GM04504 (cell line): ENCODE measurements at regions not wholly inside any gene's neighbourhood (a gene's known extent, or its start where the extent isn't known, plus 50 kb on each side); places are given as distances from the start of the nearest gene placed in this dataset.
"Not testable (repeated sequence)": the region's sequence is repeated elsewhere in the genome, so short reads cannot be mapped to it uniquely, and the experiment has no call there.

Experiments
- DNase-seq: peaks from one replicate; pipeline ENCODE4 v3.0.0-alpha.2; 2012; ENCODE audit warnings: low read depth

DNA sequence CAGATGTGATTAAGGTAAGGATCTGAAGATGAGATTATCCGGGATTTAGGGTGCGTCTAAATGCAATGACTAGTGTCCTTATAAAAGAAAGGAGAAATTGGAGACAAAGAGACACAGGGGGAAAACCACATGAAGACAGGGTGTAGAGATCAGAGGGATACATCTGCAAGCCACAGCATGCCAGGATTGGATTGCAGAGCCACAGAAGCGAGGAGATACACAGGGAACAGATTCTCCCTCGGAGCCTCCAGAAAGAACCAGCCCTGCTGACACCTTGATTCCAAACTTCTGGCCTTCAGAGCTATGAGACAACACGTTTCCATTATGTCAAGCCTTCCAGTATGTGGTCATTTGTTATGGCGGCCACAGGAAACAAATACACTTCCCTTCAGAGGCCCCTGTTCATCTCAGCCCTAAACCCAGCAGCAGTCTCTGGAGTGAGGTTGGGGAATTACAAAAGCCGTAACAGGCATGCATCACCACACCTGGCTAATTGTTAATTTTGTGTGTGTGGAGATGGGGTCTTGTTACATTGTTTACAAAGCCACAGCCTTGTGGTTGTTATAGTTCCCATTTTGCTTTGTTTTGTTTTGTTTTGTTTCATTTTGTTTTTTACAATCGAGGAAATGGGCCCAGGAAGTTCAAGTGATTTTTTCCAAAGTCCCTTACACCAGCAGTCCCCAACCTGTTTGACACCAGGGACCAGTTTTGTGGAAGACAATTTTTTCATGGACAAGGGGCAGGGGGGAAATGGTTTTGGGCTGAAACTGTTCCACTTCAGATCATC lies 51.6 kb upstream of the LYRM9 start:
- DNase-seq, result no peak

DNA sequence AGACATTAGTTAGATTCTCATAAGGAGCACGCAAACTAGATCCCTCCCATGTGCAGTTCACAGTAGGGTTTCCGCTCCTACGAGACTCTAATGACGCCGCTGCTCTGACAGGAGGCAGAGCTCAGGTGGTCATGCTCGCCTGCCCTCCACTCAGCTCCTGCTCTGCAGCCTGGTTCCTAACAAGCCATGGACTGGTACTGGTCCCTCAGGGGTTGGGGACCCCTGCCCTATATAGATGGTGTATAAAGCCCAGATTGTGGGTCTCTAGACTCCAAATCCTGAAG lies 52.1 kb upstream of the LYRM9 start:
- DNase-seq, result no peak

DNA sequence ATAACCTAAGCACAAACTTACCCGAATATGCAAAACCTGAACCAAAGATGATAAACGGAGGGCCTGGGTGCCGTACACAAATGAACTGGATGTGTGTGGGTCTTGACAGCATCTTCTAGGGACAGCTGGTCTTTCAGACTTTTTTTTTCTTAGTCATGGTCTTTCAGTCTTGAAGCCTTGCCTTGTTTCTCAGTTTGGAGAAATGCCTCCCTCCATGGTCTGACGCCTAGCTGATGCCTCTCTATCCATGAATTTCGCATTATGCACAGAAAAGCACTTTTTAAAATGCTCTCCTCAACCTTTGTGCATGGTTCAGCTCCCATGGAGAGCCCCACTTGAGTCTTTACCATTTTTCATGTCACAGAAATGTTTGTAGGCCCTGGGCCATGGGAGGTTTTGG lies 52.8 kb upstream of the LYRM9 start:
- no peak for DNase-seq

DNA sequence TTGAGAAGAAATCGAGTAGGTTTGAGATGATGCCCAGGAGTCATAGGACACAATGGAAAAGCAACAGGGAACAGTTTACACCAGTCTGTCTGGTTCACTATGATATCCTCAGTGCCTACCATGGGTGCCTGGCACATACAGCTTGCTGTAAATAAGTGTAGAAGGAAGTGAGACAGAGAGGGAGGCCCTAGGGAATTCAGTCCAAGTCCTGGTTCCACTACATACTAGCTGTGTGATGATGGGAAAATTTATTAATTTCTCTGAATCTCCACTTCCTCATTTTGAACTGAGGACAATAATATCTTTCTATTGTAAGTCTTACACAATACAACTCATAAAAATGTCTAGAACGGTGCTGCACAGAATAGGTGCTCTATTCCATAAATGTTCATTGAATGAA lies 53.3 kb upstream of the LYRM9 start:
- DNase-seq, result no peak

DNA sequence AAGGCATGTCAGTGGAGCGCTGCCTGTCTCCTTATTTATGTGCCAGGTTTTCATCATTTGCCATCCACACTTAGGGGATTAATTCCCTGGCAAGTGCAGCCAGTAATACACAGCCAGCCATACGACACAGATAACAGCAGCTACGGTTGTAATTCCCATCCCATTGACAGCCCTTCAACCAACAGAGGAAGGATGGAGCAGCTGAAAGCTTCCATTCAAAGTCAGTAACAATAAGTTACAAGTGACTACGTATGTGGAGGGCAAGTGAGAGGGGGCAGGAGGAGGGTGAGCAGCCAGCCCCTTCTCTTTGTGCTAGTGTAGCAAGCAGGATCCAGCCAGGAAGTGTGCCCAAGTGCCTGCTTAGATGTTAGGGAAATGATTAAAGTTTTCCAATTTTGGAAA lies 53.8 kb upstream of the LYRM9 start:
- DNase-seq, result no peak

DNA sequence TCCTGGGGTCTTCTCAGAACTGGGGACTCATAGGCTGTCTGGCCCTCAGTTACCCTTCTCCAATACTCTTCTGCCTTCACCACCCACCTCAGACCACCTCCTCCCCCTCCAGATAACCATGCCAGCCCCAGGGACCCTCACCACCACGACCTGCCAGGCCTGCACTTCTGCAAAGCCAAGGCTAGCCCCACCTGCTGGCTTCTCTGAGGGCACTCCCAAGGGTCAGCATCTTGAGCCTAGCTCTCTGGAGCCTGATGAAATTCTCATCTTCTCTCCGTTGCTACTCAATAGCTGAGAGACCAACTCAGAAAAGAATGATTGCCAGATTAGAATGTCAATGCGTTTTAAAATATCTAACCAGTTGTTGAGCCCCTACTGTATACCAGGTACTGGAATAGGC lies 56.1 kb upstream of the LYRM9 start:
- no peak for DNase-seq

DNA sequence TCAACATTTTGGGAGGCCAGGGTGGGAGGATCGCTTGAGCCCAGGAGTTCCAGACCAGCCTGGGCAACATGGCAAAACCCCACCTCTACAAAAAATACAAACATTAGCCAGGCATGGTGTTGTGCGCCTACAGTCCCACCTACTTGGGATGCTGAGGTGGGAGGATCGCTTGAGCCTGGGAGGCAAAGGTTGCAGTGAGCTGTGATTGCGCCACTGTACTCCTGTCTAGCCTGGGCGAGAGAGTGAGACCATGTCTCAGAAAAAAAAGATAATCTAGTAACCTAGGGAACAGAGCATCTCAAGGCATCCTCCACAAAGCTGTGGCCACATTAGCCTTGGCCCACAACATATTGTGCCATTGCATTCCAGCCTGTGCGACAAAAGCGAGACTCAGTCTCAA lies 57.1 kb upstream of the LYRM9 start:
- not testable (repeated sequence) for DNase-seq

DNA sequence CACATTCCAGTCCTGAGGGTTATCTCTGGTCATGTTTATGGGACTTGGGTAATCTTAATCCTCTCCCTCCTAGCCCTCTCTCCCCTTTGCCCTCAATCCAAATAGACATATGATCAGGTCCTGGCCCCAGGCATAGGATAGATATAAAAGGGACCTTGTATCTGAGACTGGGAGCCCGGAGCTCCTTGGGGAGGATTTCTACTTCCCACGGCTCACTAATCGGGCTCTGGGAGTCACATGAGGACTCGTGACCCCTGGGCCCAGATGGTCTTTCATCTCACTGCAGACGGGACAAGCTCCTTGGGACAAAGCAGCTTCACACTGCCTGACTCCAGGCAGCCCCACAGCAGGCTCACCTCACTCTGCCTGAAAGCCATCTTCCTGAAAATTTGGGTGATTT lies 57.8 kb upstream of the LYRM9 start:
- no peak for DNase-seq

DNA sequence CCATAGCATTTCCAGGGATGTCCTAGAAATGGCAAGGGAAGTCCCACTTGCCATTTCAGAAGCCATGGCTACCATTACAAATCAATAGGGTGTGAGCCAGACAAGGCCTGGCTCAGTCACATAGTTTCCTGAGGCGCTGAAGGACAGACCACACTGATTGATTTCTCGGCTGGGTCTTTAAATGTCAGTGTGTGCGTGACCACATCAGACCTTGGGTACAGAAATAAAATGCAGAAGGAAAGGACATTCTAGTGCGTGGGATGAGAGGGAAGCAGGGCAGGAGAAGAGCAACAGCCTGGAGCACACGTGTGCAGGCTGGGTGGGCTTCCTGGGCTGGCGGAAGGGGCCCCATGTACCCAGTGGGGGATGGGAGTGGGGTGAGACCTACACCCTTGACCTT lies 58.7 kb upstream of the LYRM9 start:
- no peak for DNase-seq

DNA sequence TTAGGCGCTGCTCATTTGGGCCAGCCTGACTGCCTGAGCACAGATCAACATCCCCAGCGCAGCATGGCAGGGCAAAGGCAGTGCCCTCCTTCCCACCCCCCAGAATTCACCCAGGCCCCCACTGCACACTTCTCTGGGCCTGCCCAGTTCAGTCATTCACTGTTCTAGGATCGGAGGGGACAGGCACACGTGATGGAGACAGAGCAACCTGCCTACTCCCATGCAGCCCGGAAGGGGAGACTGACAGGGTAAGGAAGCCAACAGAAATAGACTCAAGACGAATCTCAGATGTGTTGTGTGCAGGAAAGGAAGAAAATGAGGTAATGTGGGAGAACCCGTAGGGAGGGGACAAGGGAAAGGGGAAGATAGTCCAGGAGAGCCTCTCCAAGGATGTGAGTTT lies 59.2 kb upstream of the LYRM9 start:
- no peak for DNase-seq

DNA sequence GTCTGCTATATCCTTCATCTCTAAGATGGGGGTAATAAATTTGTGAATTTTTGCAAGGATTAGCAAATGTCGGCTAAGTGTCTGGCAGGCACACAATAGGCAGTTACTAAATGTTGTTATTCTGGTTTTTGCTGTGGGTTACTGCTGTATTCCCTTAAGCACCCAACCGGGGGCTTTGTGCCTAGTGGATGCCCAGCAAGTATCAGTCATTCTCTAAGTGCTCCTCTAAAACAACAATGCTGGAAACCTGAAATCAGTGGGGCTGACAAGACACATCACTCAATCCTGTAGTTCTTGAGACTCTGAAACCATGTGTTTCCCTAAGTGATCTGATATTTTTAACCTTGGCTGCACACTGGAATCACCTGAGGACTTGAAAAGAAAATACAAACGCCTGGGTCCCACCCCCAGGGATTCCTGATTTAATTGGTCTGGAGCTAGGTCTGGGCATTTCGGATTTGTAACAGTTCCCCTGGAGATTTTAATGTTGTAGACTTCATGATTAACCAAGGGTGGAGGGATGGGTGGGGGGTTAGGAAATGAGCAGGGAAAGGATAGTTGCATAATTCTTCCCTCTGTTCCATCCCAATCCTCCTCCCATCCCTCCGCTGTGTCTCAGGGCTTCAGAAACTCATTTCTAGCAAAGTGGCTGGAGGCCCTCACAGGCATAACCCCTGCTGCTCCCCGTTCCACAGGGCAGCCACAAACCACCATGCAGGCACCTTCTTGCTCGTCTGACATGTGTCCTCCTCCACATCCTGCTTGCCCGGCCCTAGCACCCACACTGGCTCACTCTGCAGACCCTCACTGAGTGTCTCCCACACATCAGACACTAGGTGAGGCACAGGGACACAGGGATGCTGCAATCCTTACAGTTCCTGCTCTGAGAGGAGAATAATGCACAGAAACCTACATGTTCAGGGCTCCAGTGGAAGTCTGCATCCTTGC lies 61.7 kb upstream of the LYRM9 start:
- no peak for DNase-seq

DNA sequence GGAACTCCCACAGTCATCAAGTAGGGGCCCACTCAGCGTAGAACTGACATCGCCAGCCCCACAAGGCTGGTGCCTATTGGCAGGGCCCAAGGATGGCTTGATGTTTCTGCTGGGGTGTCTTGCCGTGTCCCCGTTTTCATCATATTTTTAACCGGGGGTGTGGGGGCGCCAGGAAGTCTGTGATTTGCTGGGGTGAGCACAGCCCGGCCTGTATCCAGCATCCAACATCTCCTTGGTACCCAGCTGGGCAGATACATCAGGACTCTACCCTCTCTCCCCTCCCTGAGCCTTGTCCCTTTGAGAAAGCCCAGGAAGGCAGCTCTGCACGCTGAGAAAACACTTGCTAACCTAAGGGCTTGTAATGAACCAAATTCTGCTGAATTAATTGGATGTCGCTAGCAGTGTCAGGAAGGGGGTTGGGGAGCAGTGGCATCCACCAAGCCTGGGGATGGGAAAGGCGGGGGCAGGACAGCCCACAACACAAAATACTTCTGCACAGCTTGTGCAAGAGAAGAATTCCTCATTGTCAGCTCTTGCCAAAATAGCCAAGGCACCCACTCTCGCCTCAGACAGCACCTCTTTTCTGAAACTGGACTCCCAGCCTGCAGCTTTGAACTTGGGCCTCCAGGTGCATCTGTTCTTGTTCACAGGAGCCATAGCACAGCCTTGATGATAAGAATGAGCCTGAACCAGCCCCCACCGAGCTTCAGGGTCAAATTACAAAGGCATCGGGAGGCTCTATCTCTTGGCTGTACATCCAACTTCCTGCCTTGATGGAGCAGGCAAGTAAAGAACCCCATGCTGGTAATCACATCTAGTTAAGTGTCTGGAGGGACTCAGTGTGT lies 63.7 kb upstream of the LYRM9 start:
- no peak for DNase-seq

DNA sequence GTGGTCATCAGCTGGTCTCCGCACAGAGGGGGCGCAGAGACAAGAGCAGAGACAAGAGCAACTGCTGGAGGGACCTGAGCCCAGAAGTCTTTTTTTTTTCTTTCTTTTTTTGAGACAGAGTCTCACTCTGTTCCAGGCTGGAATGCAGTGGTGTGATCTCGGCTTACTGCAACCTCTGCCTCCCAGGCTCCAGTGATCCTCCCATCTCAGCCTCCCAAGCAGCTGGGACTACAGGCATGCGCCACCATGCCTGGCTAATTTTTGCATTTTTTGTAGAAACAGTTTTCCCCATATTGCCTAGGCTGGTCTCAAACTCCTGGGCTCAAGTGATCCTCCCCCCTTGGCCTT lies 64.3 kb upstream of the LYRM9 start:
- DNase-seq, result not testable (repeated sequence)

DNA sequence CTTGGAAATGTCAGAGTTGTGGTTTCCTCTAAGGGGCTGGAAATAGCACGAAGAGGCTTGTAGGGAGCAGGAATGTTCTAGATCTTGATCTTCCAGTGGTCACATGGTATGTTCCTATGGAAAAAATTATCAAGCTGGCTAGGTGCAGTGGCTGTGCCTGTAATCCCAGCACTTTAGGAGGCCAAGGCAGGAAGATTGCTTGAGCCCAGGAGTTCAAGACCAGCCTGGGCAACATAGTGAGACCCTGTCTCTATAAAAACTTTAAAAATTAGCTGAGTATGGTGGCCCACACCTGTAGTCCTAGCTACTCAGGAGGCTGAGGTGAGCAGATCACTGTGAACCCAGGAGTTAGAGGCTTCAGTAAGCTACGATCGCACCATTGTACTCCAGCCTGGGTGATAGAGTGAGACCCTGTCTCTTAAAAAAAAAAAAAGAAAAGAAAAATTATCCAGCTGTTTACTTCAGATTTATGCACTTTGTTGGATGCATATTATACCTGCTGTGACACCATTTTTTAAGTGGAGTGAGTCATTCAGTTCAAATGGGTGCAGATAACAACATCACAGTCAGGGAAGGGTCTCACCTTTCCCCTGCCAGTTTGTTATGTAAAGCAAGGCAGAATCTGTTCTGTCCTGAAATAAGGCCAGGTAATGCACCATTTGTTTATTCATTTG lies 65.7 kb upstream of the LYRM9 start:
- no peak for DNase-seq

DNA sequence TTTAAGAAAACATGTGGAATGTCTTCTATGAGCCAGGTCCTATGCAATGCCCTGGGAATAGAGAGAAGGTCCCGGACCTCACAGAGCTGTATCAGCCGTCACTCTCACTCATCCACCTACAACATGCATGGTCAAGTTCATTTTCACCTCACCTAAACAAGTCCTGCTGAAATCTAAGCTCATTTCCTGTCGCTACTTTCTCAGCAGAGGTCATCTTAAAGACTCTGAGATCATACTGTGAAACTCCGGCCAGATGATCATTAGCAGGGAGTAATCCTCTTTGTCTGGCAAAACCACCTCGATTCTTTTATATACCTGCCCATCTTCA lies 66.2 kb upstream of the LYRM9 start:
- DNase-seq, result no peak

DNA sequence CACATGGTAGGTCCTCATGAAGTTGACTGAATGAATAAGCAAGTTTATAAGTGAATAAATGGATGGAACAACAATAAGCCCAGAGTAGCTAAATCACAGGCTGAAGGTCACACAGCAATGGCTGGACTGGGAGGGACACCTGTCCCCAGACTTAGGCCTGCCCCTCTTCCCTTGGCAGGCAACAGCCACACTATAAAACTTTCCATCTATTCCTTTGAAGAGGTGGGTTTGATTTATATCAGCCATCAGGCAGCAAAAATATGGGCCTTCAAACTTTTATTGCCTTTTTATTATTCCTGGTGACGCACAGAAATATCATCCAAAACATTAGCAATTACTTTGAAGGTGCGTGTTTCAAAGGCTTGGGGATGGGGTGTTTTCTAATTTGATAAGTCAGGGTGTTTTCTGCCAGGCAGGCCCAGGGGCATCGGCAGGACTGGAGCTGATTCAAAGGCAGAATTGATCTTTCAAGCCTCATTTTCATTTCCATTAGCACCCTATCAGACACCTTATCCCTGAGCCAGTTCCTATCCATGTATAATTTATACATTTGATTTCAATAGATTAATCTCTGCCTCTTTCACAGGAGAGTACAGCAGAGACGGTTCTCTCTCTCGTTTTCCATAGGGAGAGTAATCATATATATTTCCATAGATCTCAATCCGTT lies 67.2 kb upstream of the LYRM9 start:
- DNase-seq, result no peak

DNA sequence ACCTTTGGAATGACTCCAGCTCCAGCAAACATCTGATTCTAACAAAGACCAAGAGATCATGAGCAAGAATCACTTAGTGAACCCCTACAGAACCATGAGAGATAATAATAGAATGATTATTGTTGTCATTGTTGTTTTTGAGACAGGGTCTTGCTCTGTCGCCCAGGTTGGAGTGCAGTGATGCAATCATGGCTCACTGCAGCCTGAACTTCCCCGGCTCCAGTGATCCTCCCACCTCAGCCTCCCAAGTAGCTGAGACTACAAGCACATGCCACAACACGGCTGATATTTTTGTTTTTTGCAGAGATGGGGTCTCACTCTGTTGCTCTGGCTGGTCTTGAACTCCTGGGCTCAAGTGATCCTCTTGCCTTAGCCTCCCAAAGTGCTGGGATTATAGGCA lies 69.4 kb upstream of the LYRM9 start:
- DNase-seq, result not testable (repeated sequence)

DNA sequence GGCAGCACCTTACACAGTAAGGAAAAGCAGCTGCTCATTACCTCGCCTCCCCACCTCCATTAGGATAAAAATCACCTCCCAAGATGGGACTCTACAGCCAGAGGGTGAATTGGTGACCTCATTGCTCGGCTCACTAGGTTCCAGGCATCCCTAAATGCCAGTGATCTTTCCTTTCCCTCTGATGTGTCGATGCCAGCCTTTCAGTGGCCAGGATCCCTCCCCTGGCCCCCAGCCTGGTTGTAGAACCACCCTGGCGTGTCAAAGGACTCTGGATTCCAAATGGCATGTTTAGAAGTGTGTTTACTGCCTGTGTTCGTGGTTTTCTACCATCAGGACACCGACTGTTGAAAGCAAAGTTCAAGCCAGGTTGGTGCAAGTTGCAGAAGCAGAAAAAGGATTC lies 72.1 kb upstream of the LYRM9 start:
- no peak for DNase-seq

DNA sequence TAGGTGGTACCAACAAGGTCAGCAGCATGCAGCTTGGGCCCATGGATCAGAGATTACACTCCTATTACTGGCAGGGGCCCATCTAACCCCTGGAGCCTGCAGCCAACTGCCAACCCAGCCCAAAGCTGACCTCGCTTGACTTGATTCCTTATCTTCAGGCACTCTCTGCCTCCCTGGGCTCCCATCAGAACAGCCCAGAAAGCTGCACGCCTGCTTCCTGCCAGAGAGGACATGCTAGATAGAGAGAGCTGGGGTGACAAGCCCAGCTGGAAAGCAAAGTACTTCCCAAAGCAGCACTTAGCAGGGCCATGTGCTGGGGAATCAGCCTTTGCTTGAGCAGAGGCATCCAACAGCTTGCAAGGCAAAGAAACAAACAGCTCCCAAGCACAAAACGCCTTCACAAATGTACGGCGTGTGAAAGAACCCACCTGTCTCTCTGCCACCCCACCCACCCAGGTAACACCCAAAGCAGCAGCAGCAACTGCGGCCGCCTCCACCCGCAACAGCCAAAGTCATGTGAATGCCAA lies 74.2 kb upstream of the NLK start:
- no peak for DNase-seq

DNA sequence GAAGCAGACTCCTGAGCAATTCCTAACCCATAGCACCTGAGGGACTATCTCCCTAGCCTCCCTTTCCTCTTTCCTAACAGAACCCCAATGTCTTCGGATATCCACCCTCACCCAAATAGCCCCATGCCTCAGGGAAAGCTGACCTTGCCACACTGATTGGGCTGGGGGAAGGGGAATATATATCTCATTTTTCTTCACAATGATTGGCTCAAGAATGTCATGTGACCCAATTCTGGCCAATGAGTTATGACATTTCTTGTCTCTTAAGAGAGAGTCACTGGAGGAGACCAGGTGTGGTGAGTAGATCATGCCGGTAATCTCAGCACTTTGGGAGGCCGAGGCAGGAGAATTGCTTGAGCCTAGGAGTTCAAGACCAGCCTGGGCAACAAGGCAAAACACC lies 71.9 kb upstream of the NLK start:
- DNase-seq, result no peak

DNA sequence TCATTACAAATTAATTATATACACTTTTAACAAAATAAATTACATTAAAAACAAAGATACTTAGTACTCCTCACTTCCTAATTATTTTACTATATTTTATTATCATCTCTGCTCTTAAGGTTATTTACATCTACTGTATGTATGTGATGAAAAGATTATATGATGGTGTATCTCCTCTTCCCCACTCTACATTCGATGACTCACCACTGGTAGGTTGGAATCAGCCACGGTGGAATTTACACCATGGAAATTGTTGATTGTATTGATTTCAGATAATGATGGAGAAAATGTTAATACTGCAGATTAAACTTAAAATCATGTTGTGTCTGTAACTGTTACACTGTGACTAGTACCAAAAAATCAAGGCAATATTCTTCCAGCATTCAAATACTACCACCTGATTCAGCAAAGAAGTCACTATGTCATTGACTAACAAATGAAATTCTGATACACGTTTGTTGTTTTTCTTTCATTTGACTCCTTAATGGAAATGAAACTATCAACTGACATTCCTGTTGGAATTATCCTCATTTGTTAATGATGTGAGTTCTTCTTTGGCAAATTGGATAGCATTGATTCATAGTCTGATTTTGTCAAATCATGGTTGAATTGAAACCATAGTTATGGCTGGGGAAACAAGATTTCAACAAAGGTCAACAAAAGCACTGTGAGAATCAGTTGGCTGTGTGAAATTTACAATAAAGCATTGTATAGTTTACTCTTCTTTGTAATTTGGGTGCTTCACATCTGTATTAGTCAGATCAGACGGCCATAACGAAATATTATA lies 69.0 kb upstream of the NLK start:
- no peak for DNase-seq
